Neural cell (in vitro differentiated cells): ENCODE measurements at regions not wholly inside any gene's neighbourhood (a gene's known extent, or its start where the extent isn't known, plus 50 kb on each side); places are given as distances from the start of the nearest gene placed in this dataset.

Experiments used
- H2AFZ ChIP-seq: fragments of 200-600, 300-800 bp; sonication (generic), shearing (Covaris generic); 2 replicates; pipeline ENCODE4 v1.6.0; 2014; ENCODE audit warnings: low read depth, mild to moderate bottlenecking, antibody characterized with exemption, low read length, moderate library complexity
- H3F3A ChIP-seq: fragments of 200-600 bp; shearing (Covaris generic); 2 replicates; pipeline ENCODE4 v1.6.1; 2016; ENCODE audit warnings: mild to moderate bottlenecking, moderate library complexity, mixed read lengths, antibody characterized with exemption, low read length; ENCODE audit not compliant: insufficient read depth, poor library complexity, severe bottlenecking
- H3K27ac ChIP-seq: fragments of 200-600, 300-800 bp; sonication (generic), shearing (Covaris generic); 2 replicates; pipeline ENCODE4 v1.5.1; 2014; ENCODE audit warnings: mild to moderate bottlenecking, low read length, moderate library complexity
- H3K27me3 ChIP-seq: fragments of 300-800, 200-600 bp; sonication (generic), shearing (Covaris generic); 2 replicates; pipeline ENCODE4 v1.6.0; 2014; ENCODE audit warnings: mild to moderate bottlenecking, low read depth, low read length, moderate library complexity; ENCODE audit not compliant: insufficient read depth
- H3K36me3 ChIP-seq: fragments of 300-800, 200-600 bp; sonication (generic), shearing (Covaris generic); 2 replicates; pipeline ENCODE4 v1.5.1; 2014; ENCODE audit warnings: mild to moderate bottlenecking, antibody characterized with exemption, low read length, moderate library complexity; ENCODE audit not compliant: insufficient read depth
- H3K4me2 ChIP-seq: fragments of 300-800, 200-600 bp; sonication (generic), shearing (Covaris generic); 2 replicates; pipeline ENCODE4 v1.6.0; 2014; ENCODE audit warnings: mild to moderate bottlenecking, low read length
- H3K4me3 ChIP-seq: fragments of 300-800, 200-600 bp; sonication (generic), shearing (Covaris generic); 2 replicates; pipeline ENCODE4 v1.5.1; 2014; ENCODE audit warnings: mild to moderate bottlenecking, low read length, moderate library complexity
- H3K79me2 ChIP-seq: fragments of 200-600 bp; shearing (Covaris generic); replicated peaks from 2 replicates; pipeline ENCODE4 v1.6.0; 2014; ENCODE audit warnings: mild to moderate bottlenecking, low read length, moderate library complexity; ENCODE audit not compliant: insufficient read depth
- H3K9ac ChIP-seq: fragments of 300-800, 200-600 bp; sonication (generic), shearing (Covaris generic); 2 replicates; pipeline ENCODE4 v1.6.1; 2016; ENCODE audit warnings: mild to moderate bottlenecking, low read length, mixed read lengths
- H3K9me2 ChIP-seq: fragments of 200-600 bp; shearing (Covaris generic); 2 replicates; pipeline ENCODE4 v1.6.1; 2016; ENCODE audit warnings: mild to moderate bottlenecking, low read length, mixed read lengths; ENCODE audit not compliant: insufficient read depth
- H3K9me3 ChIP-seq: fragments of 200-600, 300-800 bp; sonication (generic), shearing (Covaris generic); 2 replicates; pipeline ENCODE4 v1.6.1; 2016; ENCODE audit warnings: mild to moderate bottlenecking, mixed run types, low read length, moderate library complexity, mixed read lengths
- H4K20me1 ChIP-seq: fragments of 200-600 bp; shearing (Covaris generic); 2 replicates; pipeline ENCODE4 v1.6.1; 2016; ENCODE audit warnings: mild to moderate bottlenecking, mixed run types; ENCODE audit not compliant: insufficient read depth
- EP300 ChIP-seq: fragments of 450-650 bp; conservative IDR thresholded peaks from 2 replicates; pipeline ENCODE4 v1.6.1; 2014; ENCODE audit warnings: antibody characterized with exemption, mild to moderate bottlenecking, moderate library complexity; ENCODE audit not compliant: poor library complexity, severe bottlenecking
- EZH2 ChIP-seq: fragments of 200-600, 300-800 bp; shearing (Covaris generic), sonication (generic); IDR thresholded peaks from 2 replicates; pipeline ENCODE4 v1.6.1; 2014; ENCODE audit warnings: antibody characterized with exemption, low read length, borderline replicate concordance, mild to moderate bottlenecking; ENCODE audit not compliant: insufficient read depth, poor library complexity, severe bottlenecking
- SMC3 ChIP-seq: fragments of 450-650 bp; conservative IDR thresholded peaks from 2 replicates; pipeline ENCODE4 v1.6.1; 2014; ENCODE audit warnings: antibody characterized with exemption, mild to moderate bottlenecking, moderate library complexity; ENCODE audit not compliant: poor library complexity
- TAF1 ChIP-seq: IDR thresholded peaks from 2 replicates; pipeline ENCODE4 v1.6.1; 2012; ENCODE audit warnings: low read depth
- TF ChIP-seq, protein P1 (sequence below): IDR thresholded peaks from 2 replicates; pipeline ENCODE4 v1.6.1; 2012; ENCODE audit warnings: borderline replicate concordance
- TF ChIP-seq, protein P2 (sequence below): fragments of 450-650 bp; IDR thresholded peaks from 2 replicates; pipeline ENCODE4 v1.5.1; 2014; ENCODE audit warnings: antibody characterized with exemption, mild to moderate bottlenecking, moderate library complexity; ENCODE audit not compliant: poor library complexity, severe bottlenecking

DNA sequence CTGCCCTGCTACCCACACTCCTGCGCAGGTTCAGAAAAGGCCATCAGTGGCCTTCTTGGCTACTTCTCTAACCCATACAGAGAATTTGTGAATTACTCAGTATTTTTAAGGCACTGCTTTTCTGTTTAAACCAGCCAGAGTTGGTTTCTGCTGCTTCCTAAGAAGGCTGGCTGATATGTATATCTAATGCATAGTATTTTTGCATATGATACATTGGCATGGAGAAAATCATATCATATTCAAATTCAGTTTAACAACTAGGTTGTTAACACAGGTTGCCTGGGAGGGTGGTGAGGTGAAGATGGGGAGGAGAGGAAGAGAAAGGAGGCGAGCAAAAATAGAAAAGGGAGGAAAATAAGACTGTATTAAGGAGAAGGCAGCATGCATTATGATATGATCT is 132.8 kb upstream of the ADPGK start:
- no peaks in the 10 kb centered on the region for H3F3A ChIP-seq
- no peaks in the 10 kb centered on the region for H3K79me2 ChIP-seq
- H3K9me2 ChIP-seq = no peaks in the 10 kb centered on the region
- no peak overlapping the region for H2AFZ ChIP-seq
- no peaks in the 10 kb centered on the region for H4K20me1 ChIP-seq
- no peak overlapping the region for H3K4me2 ChIP-seq
- no peaks in the 10 kb centered on the region for H3K9me3 ChIP-seq
- no peak for TF ChIP-seq EP300
- no peaks in the 10 kb centered on the region for H3K27me3 ChIP-seq
- H3K9ac ChIP-seq = no peak overlapping the region
- no peak overlapping the region for H3K4me3 ChIP-seq
- no peak overlapping the region for H3K27ac ChIP-seq
- H3K36me3 ChIP-seq = no peaks in the 10 kb centered on the region

DNA sequence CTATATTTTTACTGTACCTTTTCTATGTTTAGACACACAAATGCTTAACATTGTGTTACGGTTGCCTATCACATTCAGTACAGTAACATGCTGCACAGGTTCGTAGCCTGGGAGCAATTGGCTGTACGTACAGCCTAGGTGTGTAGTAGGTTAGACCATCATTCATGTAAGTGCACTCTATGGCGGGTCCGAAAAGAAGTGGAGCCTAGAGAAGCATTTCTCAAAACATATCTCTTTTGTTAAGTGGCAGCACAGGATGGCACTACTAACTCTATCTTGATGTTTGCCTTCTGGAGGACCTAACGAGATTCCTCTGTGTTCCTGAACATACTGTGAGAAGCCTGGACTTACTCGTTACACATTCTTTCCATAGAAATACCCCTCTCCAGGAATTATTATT is 132.3 kb upstream of the ADPGK start:
- TF ChIP-seq, protein P1, sequence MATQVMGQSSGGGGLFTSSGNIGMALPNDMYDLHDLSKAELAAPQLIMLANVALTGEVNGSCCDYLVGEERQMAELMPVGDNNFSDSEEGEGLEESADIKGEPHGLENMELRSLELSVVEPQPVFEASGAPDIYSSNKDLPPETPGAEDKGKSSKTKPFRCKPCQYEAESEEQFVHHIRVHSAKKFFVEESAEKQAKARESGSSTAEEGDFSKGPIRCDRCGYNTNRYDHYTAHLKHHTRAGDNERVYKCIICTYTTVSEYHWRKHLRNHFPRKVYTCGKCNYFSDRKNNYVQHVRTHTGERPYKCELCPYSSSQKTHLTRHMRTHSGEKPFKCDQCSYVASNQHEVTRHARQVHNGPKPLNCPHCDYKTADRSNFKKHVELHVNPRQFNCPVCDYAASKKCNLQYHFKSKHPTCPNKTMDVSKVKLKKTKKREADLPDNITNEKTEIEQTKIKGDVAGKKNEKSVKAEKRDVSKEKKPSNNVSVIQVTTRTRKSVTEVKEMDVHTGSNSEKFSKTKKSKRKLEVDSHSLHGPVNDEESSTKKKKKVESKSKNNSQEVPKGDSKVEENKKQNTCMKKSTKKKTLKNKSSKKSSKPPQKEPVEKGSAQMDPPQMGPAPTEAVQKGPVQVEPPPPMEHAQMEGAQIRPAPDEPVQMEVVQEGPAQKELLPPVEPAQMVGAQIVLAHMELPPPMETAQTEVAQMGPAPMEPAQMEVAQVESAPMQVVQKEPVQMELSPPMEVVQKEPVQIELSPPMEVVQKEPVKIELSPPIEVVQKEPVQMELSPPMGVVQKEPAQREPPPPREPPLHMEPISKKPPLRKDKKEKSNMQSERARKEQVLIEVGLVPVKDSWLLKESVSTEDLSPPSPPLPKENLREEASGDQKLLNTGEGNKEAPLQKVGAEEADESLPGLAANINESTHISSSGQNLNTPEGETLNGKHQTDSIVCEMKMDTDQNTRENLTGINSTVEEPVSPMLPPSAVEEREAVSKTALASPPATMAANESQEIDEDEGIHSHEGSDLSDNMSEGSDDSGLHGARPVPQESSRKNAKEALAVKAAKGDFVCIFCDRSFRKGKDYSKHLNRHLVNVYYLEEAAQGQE = no peak
- Histone ChIP-seq H3K9me2 (no peaks in the 10 kb centered on the region), H3K4me3 (no peak overlapping the region), H3K9me3 (no peaks in the 10 kb centered on the region), H3K36me3 (no peaks in the 10 kb centered on the region), H3K27me3 (no peaks in the 10 kb centered on the region), H4K20me1 (no peaks in the 10 kb centered on the region), H3K4me2 (no peak overlapping the region), H2AFZ (no peak overlapping the region), H3K79me2 (no peaks in the 10 kb centered on the region), H3K9ac (no peak overlapping the region), H3K27ac (no peak overlapping the region), H3F3A (no peaks in the 10 kb centered on the region)

DNA sequence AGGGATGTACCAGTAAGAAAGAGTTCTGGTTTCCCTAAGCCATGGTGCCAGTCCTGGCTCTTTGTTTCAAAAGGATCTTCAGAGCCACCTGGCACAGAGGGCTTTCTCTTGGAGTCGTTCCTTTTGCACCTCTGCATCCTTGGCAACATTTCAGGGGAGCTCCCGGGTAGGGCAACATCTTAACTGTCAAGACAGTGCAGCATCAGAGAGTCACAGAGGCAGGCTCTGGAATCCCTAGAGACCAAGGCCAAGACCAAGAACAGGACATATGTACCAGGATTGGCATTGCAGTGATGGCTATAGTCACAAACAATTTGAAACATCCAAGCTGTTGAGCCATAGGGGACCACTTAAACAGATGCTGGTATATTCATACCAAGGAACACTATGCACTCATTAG is 129.4 kb upstream of the ADPGK start:
- Histone ChIP-seq H3K27me3 (no peaks in the 10 kb centered on the region), H3K4me3 (no peak overlapping the region), H3K4me2 (no peak overlapping the region), H3K9ac (no peak overlapping the region), H2AFZ (no peak overlapping the region), H3K9me2 (no peaks in the 10 kb centered on the region), H4K20me1 (no peaks in the 10 kb centered on the region), H3F3A (no peaks in the 10 kb centered on the region), H3K79me2 (no peaks in the 10 kb centered on the region), H3K9me3 (no peaks in the 10 kb centered on the region), H3K36me3 (no peaks in the 10 kb centered on the region), H3K27ac (no peak overlapping the region)
- no peak for TF ChIP-seq TAF1
- TF ChIP-seq SMC3 = no peak

DNA sequence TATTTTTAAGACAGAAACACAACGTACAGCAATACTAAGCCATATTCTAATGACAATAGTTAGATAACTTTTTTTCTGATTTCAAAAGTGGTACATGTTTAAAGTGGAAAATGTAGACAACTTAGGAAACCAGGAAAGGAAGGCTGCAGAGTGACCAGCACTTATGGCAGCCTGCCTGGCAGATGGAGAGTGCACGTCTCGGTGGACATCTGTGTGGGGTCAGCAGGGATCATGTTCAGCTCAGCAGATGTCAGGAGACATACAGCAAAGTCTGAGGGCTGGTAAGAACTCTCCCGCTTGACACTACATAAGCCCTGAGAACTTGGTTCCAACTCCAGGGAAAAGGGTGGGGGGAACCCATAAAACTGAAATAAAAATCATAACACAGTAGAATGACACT is 128.6 kb upstream of the ADPGK start:
- TF ChIP-seq EZH2 = no peak
- TF ChIP-seq, protein P1 = no peak
- TF ChIP-seq, protein P2, sequence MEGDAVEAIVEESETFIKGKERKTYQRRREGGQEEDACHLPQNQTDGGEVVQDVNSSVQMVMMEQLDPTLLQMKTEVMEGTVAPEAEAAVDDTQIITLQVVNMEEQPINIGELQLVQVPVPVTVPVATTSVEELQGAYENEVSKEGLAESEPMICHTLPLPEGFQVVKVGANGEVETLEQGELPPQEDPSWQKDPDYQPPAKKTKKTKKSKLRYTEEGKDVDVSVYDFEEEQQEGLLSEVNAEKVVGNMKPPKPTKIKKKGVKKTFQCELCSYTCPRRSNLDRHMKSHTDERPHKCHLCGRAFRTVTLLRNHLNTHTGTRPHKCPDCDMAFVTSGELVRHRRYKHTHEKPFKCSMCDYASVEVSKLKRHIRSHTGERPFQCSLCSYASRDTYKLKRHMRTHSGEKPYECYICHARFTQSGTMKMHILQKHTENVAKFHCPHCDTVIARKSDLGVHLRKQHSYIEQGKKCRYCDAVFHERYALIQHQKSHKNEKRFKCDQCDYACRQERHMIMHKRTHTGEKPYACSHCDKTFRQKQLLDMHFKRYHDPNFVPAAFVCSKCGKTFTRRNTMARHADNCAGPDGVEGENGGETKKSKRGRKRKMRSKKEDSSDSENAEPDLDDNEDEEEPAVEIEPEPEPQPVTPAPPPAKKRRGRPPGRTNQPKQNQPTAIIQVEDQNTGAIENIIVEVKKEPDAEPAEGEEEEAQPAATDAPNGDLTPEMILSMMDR = no peak

More for the DNA sequence above, 128.6 kb upstream of the ADPGK start:
- Histone ChIP-seq H3K27me3 (no peaks in the 10 kb centered on the region), H3K27ac (no peak overlapping the region), H3K9me3 (no peaks in the 10 kb centered on the region), H3K9me2 (no peaks in the 10 kb centered on the region), H3K79me2 (no peaks in the 10 kb centered on the region), H4K20me1 (no peaks in the 10 kb centered on the region), H3K9ac (no peak overlapping the region), H3K36me3 (no peaks in the 10 kb centered on the region), H3K4me2 (no peak overlapping the region), H3F3A (no peaks in the 10 kb centered on the region), H3K4me3 (no peak overlapping the region), H2AFZ (no peak overlapping the region)
